Activated CD8-positive, alpha-beta memory T cell treated with anti-CD3 and anti-CD28 coated beads for 24 hours (primary cell): ENCODE measurements at regions not wholly inside any gene's neighbourhood (a gene's known extent, or its start where the extent isn't known, plus 50 kb on each side); places are given as distances from the start of the nearest gene placed in this dataset.
"Not testable (repeated sequence)": the region's sequence is repeated elsewhere in the genome, so short reads cannot be mapped to it uniquely, and the experiment has no call there.

ENCODE experiments used
- DNase-seq: peaks from one replicate; pipeline ENCODE4 v3.0.0-alpha.2; 2020

DNA sequence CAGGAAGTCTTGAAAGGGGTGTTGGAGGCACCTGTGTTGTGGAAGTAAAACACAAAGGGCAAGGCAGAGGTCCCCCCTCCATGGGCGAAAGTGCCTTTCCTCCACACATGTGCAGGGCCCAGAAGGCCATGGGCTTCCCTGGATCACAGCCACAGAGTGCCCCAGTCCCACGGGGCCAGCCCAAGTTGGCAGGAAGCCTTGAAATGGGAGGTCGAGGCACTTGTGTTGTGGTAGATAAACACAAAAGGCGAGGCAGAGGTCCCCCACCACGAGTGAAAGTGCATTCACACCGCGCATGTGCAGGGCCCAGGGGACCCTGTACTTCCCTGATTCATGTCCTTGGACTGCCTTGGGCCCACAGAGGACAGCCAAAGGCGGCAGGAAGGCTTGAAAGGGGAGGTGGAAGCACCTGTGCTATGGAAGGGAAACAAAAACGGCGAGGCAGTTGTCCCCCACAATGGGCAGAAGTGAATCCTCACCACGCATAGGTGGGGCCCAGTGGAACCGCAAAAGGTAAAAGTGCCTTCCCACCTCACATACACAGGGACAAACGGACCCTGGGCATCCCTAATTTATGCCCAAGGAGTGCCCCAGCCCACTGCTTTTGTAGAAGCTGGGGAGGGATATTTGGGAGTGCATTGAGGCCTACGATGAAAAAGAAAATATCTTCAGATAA is 585.4 kb downstream of the ALG10 start:
- DNase-seq = no peak

DNA sequence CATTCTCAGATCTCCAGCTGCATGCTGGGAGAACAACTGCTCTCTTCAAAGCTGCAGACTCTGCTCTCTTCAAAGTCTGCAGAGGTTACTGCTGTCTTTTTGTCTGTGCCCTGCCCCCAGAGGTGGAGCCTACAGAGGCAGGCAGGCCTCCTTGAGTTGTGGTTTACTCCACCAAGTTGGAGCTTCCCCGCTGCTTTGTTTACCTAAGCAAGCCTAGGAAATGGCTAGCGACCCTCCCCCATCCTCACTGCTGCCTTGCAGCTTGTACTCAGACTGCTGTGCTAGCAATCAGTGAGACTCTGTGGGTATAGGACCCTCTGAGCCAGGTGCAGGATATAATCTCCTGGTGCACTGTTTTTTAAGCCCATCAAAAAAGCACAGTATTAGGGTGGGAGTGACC is 591.7 kb downstream of the ALG10 start:
- DNase-seq = not testable (repeated sequence)

DNA sequence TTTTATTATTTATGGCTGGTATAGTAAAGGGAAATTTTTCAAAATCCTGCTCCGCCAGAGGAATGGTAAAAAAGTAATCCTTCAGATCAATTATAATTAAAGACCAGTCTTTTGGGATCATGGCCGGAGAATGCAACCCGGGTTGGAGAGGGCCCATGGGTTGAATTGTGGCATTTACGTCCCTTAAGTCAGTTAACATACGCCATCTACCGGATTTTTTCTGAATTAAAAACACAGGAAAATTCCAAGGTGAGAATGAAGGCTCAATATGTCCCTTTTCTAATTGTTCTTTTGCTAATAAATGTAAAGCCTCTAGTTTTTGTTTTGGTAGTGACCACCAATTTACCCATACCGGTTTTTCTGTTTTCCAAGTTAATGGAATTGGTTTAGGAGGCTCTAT is 602.8 kb downstream of the ALG10 start:
- DNase-seq = no peak

DNA sequence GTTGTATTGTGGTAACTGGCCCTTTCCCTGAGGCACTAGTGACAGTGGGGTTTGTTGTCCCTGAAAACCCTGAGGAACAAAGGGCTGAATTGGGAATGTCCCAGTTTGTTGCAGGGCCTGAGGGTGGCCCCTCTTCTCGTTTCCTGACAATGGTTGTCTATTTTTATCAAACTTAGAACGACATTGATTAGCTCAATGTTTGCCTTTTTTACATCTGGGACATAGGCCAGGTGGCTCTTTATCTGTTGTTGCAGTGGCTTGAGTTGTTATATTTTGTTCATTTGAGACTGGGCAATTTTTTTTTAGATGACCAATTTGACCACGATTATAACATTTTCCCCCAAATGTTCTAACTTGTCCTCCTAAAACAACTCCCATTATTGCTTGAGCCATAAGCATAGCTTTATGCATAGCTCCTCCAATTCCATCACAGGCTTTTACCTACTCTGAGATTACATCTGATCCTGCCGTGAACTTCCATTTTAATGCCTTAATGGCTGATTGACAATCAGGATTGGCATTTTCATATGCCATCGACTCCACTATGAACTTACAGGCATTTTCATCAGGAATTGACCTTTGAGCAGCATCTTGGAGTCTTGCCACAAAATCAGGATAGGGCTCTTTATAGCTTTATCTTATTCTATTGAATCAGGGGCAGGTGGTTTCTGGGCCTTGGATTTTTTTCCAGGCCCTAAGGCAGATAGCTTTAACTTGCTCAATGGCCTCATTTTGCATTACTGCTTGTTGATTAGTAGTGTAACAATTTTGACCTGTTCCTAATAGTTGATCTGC is 604.3 kb downstream of the ALG10 start:
- DNase-seq = no peak
